GM10248 (cell line): ENCODE measurements at regions not wholly inside any gene's neighbourhood (a gene's known extent, or its start where the extent isn't known, plus 50 kb on each side); places are given as distances from the start of the nearest gene placed in this dataset.

Experiments
- CTCF ChIA-PET: fragments of 300-600 bp; sonication (Branson Sonifier 250); formaldehyde crosslinking; extraction: SDS; loops from one replicate; lab custom pipeline; 2021; ENCODE audit warnings: antibody characterized with exemption; lab: Yijun Ruan, JAX
- POLR2A ChIA-PET: fragments of 350-650 bp; sonication (Branson Sonifier 250); formaldehyde crosslinking; extraction: SDS; loops from one replicate; lab custom pipeline; 2020; ENCODE audit warnings: antibody characterized with exemption; lab: Yijun Ruan, JAX
- DNase-seq: peaks from one replicate; pipeline ENCODE4 v3.0.0; 2012; ENCODE audit errors: extremely low spot score
- CTCF ChIP-seq: IDR thresholded peaks from 2 replicates; pipeline ENCODE4 v1.5.1; 2012; ENCODE audit warnings: mild to moderate bottlenecking, low read depth; ENCODE audit errors: extremely low read depth, missing control alignments, control extremely low read depth

- no peak for DNase-seq
- TF ChIP-seq CTCF = no peak
- POLR2A ChIA-PET = no interaction called here
- CTCF ChIA-PET = interaction anchor here (1.0 to 2.1 kb wide), 3 partner anchors 10 to 21 kb away, joined by 3 to 6 read pairs (median 5); no protein-coding TSS in a partner anchor
These were observed 134.8 kb upstream of the SLC24A3 start for GRCh38 chr20:19077370-19078220.

DNA sequence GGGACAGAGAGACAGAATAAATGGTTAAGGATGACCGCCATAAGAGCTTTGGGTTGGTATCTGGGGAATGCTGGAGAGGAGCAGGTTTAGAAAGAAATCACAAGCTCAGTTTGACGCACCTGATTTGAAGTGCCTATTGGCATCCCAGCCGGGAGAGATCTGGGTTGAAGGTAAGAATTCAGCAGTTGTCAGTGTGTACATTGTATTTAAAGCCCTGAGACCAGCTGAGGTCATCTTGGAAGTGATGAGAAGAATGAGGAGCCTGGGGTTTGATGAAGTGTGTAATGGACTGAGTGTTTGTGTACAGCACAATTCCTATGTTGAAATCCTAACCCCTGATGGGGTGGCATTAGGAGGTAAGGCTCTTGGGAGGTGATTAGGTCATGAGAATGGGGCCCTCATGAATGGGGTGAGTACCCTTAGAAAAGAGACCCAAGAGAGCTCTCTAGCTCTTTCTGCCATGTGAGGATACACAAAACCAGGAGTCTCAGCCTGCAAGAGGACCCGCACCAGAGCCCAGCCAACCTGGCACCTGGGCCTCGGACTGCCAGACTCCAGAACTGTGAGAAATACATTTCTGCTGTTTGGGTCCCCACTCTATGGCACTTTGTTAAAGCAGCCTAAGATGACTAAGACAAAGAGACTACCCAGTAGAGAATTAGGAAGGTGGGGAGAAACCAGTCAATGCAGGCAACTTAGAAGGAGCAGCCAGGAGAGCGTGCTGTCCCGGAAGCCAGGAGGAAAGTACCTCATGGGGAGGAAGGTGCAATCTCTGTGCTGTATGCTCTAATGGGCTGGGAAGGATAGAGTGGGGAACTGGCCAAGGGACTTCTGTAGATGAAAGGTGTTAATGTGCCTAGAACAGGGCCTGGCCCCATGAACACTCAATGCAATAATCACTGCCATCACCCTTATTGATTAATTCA lies 133.7 kb upstream of the SLC24A3 start:
- ChIA-PET CTCF (interaction anchor here (1.1 to 2.1 kb wide), 2 partner anchors 11 to 13 kb away, joined by 3 to 6 read pairs; no protein-coding TSS in a partner anchor), POLR2A (no interaction called here)
- DNase-seq = no peak
- TF ChIP-seq CTCF = no peak

- ChIA-PET POLR2A (no interaction called here), CTCF (interaction anchor here (1.4 kb wide), 1 partner anchor 19 kb away, joined by 4 read pairs; no protein-coding TSS in a partner anchor)
- DNase-seq = no peak
- TF ChIP-seq CTCF = no peak
These were observed 132.7 kb upstream of the SLC24A3 start for GRCh38 chr20:19079536-19080299.

DNA sequence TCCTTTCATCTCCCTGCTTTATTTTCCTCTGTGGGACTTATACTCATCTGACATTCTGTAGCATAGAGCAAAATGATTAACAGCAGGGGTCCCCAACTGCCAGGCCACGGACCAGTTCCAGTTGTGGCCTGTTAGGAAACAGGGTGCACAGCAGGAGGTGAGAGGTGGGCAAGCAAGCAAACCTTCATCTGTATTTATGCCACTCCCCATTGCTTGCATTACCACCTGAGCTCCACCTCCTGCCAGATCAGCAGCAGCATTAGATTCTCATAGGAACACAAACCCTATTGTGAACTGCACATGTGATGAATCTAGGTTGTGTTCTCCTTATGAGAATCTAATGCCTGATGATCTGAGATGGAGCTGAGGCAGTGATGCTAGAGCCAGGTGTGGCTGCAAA lies 130.5 kb upstream of the SLC24A3 start:
- ChIA-PET POLR2A (no interaction called here), CTCF (interaction anchor here (0.8 to 2.3 kb wide), 4 partner anchors 11 to 124 kb away, joined by 3 to 8 read pairs (median 4); no protein-coding TSS in a partner anchor)
- DNase-seq = no peak
- no peak for TF ChIP-seq CTCF

DNA sequence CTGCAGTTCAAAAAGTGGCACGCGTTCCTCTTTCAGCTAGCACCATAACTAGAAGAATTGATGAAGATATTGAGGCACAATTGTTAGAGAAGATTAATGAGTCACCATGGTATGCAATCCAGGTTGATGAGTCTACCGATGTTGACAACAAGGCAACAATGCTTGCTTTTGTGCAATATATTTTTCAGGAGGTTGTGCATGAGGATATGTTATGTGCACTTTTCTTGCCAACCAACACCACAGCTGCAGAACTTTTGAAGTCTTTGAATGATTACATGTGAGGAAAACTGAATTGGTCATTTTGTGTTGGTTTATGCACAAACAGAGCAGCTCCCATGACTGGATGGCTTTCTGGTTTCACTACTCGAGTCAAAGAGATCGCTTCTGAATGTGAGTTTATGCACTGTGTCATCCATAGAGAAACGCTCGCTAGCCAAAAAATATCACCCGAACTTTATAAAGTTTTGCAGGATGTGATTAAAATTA lies 129.3 kb upstream of the SLC24A3 start:
- ChIA-PET POLR2A (no interaction called here), CTCF (interaction anchor here (1.0 to 2.3 kb wide), 4 partner anchors 11 to 122 kb away, joined by 3 to 8 read pairs (median 4); no protein-coding TSS in a partner anchor)
- TF ChIP-seq CTCF = no peak
- DNase-seq = no peak
